ENCODE measurements at regions not wholly inside any gene's neighbourhood (a gene's known extent, or its start where the extent isn't known, plus 50 kb on each side); places are given as distances from the start of the nearest gene placed in this dataset.
"Not testable (repeated sequence)": the region's sequence is repeated elsewhere in the genome, so short reads cannot be mapped to it uniquely, and the experiment has no call there.

GRCh38 chr20:47927944-47928343, 142.7 kb upstream of the SULF2 start:
- H3K9me3 ChIP-seq (replicated peaks), result no peaks in the 10 kb centered on the region
- intact Hi-C loops (cut with micrococcal nuclease), result no loop called here
- peaks cover 30% of the 10 kb centered on the region for H3K27me3 ChIP-seq (ENCODE audit: low read depth)
- no peaks in the 10 kb centered on the region for H3K36me3 ChIP-seq
- no peaks in the 10 kb centered on the region for H3K4me1 ChIP-seq
- no peak overlapping the region for H3K27ac ChIP-seq (replicated peaks)
- DNase-seq, result no peak
- H3K4me3 ChIP-seq, result no peak overlapping the region
- TF ChIP-seq, protein P1, sequence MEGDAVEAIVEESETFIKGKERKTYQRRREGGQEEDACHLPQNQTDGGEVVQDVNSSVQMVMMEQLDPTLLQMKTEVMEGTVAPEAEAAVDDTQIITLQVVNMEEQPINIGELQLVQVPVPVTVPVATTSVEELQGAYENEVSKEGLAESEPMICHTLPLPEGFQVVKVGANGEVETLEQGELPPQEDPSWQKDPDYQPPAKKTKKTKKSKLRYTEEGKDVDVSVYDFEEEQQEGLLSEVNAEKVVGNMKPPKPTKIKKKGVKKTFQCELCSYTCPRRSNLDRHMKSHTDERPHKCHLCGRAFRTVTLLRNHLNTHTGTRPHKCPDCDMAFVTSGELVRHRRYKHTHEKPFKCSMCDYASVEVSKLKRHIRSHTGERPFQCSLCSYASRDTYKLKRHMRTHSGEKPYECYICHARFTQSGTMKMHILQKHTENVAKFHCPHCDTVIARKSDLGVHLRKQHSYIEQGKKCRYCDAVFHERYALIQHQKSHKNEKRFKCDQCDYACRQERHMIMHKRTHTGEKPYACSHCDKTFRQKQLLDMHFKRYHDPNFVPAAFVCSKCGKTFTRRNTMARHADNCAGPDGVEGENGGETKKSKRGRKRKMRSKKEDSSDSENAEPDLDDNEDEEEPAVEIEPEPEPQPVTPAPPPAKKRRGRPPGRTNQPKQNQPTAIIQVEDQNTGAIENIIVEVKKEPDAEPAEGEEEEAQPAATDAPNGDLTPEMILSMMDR (IDR thresholded peaks at IDR 0.05; ENCODE audit: borderline replicate concordance), result no peak

DNA sequence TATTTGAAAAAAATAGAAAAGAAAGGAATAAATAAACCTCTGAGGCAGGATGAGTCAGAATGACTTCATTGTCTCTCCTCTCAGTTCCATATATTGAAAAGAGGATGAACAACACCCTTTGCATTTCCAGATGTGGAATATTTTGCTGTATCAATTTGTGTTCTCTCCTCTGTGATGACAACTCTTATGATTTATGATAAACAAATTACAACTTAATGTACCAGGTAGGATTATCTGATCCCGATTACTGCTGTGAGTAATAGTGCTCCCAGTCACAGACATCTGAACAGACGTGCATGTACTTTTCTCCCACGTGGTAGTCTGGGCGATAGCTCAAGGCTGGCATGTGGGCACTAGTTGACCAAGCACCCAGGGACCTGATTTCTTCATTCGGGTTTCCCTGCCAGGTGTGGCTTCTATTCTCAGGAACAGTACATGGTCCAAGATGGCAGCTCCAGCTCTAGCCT, 142.1 kb upstream of the SULF2 start:
- H3K4me1 ChIP-seq, result no peaks in the 10 kb centered on the region
- no peak overlapping the region for H3K27ac ChIP-seq (replicated peaks)
- H3K36me3 ChIP-seq, result no peaks in the 10 kb centered on the region
- intact Hi-C loops (cut with micrococcal nuclease), result no loop called here
- TF ChIP-seq, protein P1 (IDR thresholded peaks at IDR 0.05; ENCODE audit: borderline replicate concordance), result no peak
- no peaks in the 10 kb centered on the region for H3K9me3 ChIP-seq (replicated peaks)
- no peak for DNase-seq
- H3K4me3 ChIP-seq, result no peak overlapping the region
- peaks cover 30% of the 10 kb centered on the region for H3K27me3 ChIP-seq (ENCODE audit: low read depth)

GRCh38 chr20:47926731-47927130, 141.4 kb upstream of the SULF2 start:
- intact Hi-C loops (cut with micrococcal nuclease), result no loop called here

DNA sequence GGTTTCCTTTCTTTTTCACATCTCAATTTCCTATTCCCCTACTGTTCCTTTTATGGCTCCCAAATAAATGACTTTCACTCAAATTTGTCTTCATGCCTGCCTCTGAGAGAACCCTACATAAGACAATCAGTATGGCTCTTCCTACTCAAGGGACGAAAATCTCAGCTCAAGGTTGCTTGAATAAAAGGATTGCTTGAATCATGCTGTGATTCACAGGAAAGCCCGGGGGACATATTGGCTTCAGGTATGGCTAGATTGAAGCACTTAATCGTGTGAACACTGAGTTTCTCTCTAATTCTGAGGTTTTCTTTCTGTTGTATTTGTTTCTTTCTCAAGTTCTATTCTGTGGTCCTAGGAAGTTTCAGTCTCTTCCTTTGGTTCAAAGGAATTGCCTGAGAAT, 140.3 kb upstream of the SULF2 start:
- Histone ChIP-seq H3K27ac (replicated peaks) (no peak overlapping the region), H3K27me3 (ENCODE audit: low read depth) (peaks cover 42% of the 10 kb centered on the region), H3K4me1 (no peaks in the 10 kb centered on the region), H3K4me3 (no peak overlapping the region), H3K36me3 (no peaks in the 10 kb centered on the region), H3K9me3 (replicated peaks) (no peaks in the 10 kb centered on the region)
- no peak for DNase-seq
- TF ChIP-seq, protein P1 (IDR thresholded peaks at IDR 0.05; ENCODE audit: borderline replicate concordance), result no peak
- intact Hi-C loops (cut with micrococcal nuclease), result no loop called here

More at GRCh38 chr20:47926731-47927130, 141.4 kb upstream of the SULF2 start:
- H3K27ac ChIP-seq (replicated peaks), result no peak overlapping the region
- no peaks in the 10 kb centered on the region for H3K4me1 ChIP-seq
- TF ChIP-seq, protein P1 (IDR thresholded peaks at IDR 0.05; ENCODE audit: borderline replicate concordance), result no peak
- no peaks in the 10 kb centered on the region for H3K36me3 ChIP-seq
- peaks cover 32% of the 10 kb centered on the region for H3K27me3 ChIP-seq (ENCODE audit: low read depth)
- H3K9me3 ChIP-seq (replicated peaks), result no peaks in the 10 kb centered on the region
- DNase-seq, result no peak
- no peak overlapping the region for H3K4me3 ChIP-seq

GRCh38 chr20:47922269-47922668, 137.0 kb upstream of the SULF2 start:
- DNase-seq, result no peak
- H3K36me3 ChIP-seq, result no peaks in the 10 kb centered on the region
- peaks cover 10% of the 10 kb centered on the region for H3K9me3 ChIP-seq (replicated peaks)
- H3K4me1 ChIP-seq, result no peaks in the 10 kb centered on the region
- H3K27me3 ChIP-seq (ENCODE audit: low read depth), result peaks cover 63% of the 10 kb centered on the region
- no peak overlapping the region for H3K4me3 ChIP-seq
- intact Hi-C loops (cut with micrococcal nuclease), result no loop called here
- no peak overlapping the region for H3K27ac ChIP-seq (replicated peaks)
- TF ChIP-seq, protein P1 (IDR thresholded peaks at IDR 0.05; ENCODE audit: borderline replicate concordance), result no peak

DNA sequence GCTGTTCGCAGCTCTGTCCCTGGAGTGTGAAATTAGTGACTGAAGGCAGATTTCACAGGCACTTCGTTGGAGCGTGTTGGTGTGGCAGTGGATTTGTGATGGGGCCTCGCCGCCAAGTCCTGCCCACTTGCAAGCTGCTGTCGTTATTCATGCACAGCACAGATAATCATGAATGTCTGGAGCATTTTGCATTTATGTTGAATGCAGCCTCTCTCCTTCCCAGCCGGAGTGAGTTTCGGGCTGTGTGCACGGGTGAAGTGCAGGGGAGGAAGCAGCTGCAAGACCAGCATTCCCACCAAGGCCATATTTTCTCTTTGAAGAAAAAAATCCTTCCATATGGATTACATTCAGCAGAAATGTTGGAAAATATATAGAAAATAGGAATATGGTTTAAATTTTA, 136.5 kb upstream of the SULF2 start:
- intact Hi-C loops (cut with micrococcal nuclease); DNase-seq; H3K4me1 ChIP-seq; H3K27ac ChIP-seq (replicated peaks); H3K4me3 ChIP-seq; H3K36me3 ChIP-seq: not testable (repeated sequence)
- Histone ChIP-seq H3K27me3 (ENCODE audit: low read depth) (peaks cover 67% of the 10 kb centered on the region), H3K9me3 (replicated peaks) (peaks cover 12% of the 10 kb centered on the region)
